ENCODE measurements at regions not wholly inside any gene's neighbourhood (a gene's known extent, or its start where the extent isn't known, plus 50 kb on each side); places are given as distances from the start of the nearest gene placed in this dataset.
A peak's percentile ranks its signal among the peaks of the same experiment; 100 is the strongest.

DNA sequence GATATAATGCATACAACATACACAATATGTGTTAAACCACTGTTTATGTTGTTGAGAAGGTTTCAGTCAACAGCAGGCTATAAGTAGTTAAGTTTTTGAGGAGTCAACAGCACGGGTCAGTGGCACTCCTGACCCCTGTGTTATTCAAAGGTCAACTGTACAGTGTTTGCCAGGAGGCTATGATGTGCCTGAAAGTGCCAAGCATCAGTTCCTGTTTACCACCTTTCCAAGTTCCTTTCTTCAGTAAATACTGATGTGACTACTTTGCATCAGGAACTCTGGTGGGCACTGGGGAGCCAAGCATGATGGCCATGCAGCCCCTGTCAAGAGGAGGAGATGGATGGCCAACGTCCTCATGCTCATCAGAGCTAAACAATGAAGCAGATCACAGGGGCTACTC, 224.4 kb upstream of the EXOC2 start:
- peaks cover 27% of the 10 kb centered on the region for H3K27me3 Mint-ChIP-seq
- peaks cover 12% of the 10 kb centered on the region for H3K9me3 Mint-ChIP-seq
- H3K4me1 Mint-ChIP-seq, result no peaks in the 10 kb centered on the region
- no peaks in the 10 kb centered on the region for H3K36me3 Mint-ChIP-seq (ENCODE audit: low read depth)
- no peak overlapping the region for H3K4me3 Mint-ChIP-seq
- ATAC-seq (replicated peaks), result no peak
- H3K27ac Mint-ChIP-seq, result no peak overlapping the region

DNA sequence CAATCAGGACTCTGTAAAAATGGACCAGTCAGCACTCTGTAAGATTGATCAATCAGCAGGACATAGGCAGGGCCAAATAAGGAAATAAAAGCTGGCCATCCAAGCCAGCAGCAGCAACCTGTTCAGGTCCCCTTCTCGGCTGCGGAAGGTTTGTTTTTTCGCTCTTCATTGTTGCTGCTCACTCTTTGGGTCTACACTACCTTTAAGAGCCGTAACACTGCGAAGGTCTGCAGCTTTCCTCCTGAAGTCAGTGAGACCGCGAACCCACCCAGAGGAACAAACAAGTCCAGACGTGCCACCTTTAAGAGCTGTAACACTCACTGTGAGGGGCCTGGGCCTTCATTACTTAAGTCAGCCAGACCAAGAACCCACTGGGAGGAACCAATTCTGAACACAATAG, 223.2 kb upstream of the EXOC2 start:
- no peak overlapping the region for H3K27ac Mint-ChIP-seq
- H3K36me3 Mint-ChIP-seq (ENCODE audit: low read depth), result no peaks in the 10 kb centered on the region
- peaks cover 30% of the 10 kb centered on the region for H3K27me3 Mint-ChIP-seq
- ATAC-seq (replicated peaks), result no peak
- peaks cover 8% of the 10 kb centered on the region for H3K9me3 Mint-ChIP-seq
- no peak overlapping the region for H3K4me3 Mint-ChIP-seq
- no peaks in the 10 kb centered on the region for H3K4me1 Mint-ChIP-seq

DNA sequence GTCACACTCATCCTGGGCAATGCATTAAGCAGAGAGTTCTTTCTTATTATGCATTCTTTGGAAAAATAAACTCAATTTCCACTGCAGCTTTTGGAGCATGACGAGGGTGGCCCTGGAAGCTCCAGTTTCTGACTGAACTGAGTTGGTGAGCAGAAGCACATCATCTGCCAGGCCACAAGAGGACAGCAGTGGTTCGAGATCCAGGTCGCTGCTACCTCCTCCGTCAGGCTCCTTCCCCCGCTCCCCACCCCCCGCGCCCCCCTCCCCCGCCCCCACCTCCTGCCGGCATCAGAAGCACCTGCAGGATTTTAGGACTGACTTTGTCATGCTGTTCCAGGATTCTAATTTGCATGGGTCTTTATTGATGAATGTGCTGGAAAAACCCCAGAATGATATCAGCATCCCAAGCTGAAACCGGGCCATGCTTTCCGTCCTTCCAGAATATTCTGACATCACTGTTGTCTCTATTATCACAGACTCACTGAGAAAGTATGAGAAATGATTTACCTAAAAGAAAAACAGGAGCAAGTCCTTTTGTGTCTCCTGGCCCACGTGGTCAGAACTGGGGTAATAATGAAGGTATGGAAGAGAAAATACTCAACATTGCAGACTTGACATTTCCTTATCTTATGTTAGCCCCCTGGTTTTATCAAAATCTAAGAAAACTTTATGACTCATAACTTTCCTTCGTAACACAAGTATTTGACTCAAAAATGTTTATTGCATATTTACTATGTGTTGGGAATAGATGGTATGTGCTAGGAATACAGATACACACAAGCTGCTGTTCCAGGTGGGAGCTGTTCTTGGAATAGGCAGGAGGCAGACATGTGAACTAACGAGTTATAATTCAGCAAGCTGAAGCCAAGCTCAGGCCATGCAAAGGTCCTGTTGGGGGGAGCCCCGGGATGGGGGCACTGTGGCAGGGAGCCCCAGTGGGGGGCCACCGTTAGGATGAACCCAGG, 220.2 kb upstream of the EXOC2 start:
- H3K9me3 Mint-ChIP-seq, result peaks cover 4% of the 10 kb centered on the region
- H3K36me3 Mint-ChIP-seq (ENCODE audit: low read depth), result no peaks in the 10 kb centered on the region
- no peak overlapping the region for H3K4me3 Mint-ChIP-seq
- H3K4me1 Mint-ChIP-seq, result no peaks in the 10 kb centered on the region
- no peak for ATAC-seq (replicated peaks)
- H3K27ac Mint-ChIP-seq, result no peak overlapping the region
- H3K27me3 Mint-ChIP-seq, result peaks cover 31% of the 10 kb centered on the region

- no peaks in the 10 kb centered on the region for H3K4me1 Mint-ChIP-seq
- ATAC-seq (replicated peaks), result no peak
- no peak overlapping the region for H3K4me3 Mint-ChIP-seq
- no peak overlapping the region for H3K27ac Mint-ChIP-seq
- H3K36me3 Mint-ChIP-seq (ENCODE audit: low read depth), result no peaks in the 10 kb centered on the region
- peaks cover 15% of the 10 kb centered on the region for H3K27me3 Mint-ChIP-seq
- H3K9me3 Mint-ChIP-seq, result no peaks in the 10 kb centered on the region
These were observed 215.0 kb upstream of the EXOC2 start for GRCh38 chr6:907928-908327.

DNA sequence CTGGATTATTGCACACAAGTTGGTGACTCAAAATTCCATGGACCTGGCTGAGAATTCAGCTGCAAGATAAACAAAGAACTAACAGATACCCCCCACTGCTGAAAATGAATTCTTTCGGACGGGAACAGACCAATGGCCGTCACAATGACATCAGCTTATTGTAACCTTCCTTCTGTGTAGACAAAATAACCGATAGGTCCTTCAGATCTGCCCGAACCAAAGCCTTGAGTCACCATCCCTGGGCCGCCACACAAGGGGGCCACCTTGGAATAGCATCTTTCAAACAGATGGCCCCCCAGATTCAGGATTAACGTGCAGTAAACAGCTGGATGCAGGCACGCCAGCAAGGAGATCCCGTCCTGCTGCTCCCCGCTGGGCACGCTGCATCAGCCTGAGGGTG, 214.0 kb upstream of the EXOC2 start:
- Mint-ChIP-seq H3K9me3 (no peaks in the 10 kb centered on the region), H3K27me3 (peaks cover 10% of the 10 kb centered on the region), H3K27ac (no peak overlapping the region), H3K4me1 (no peaks in the 10 kb centered on the region), H3K4me3 (no peak overlapping the region), H3K36me3 (ENCODE audit: low read depth) (no peaks in the 10 kb centered on the region)
- ATAC-seq (replicated peaks), result no peak

GRCh38 chr6:905556-905955, 212.6 kb upstream of the EXOC2 start:
- Mint-ChIP-seq H3K27me3 (peaks cover 15% of the 10 kb centered on the region), H3K36me3 (ENCODE audit: low read depth) (no peaks in the 10 kb centered on the region), H3K9me3 (no peaks in the 10 kb centered on the region), H3K4me1 (no peaks in the 10 kb centered on the region), H3K27ac (no peak overlapping the region), H3K4me3 (no peak overlapping the region)
- no peak for ATAC-seq (replicated peaks)

GRCh38 chr6:904994-905393, 212.1 kb upstream of the EXOC2 start:
- H3K4me3 Mint-ChIP-seq, result no peak overlapping the region

GRCh38 chr6:903761-904160, 210.8 kb upstream of the EXOC2 start:
- H3K36me3 Mint-ChIP-seq (ENCODE audit: low read depth), result no peaks in the 10 kb centered on the region
- no peak overlapping the region for H3K4me3 Mint-ChIP-seq
- H3K4me1 Mint-ChIP-seq, result no peaks in the 10 kb centered on the region
- no peak overlapping the region for H3K27ac Mint-ChIP-seq
- ATAC-seq (replicated peaks), result no peak
- H3K27me3 Mint-ChIP-seq, result peaks cover 14% of the 10 kb centered on the region
- no peaks in the 10 kb centered on the region for H3K9me3 Mint-ChIP-seq

More at GRCh38 chr6:904994-905393, 212.1 kb upstream of the EXOC2 start:
- no peaks in the 10 kb centered on the region for H3K9me3 Mint-ChIP-seq
- H3K27me3 Mint-ChIP-seq, result peaks cover 17% of the 10 kb centered on the region
- H3K27ac Mint-ChIP-seq, result no peak overlapping the region
- no peak for ATAC-seq (replicated peaks)
- no peaks in the 10 kb centered on the region for H3K4me1 Mint-ChIP-seq
- H3K36me3 Mint-ChIP-seq (ENCODE audit: low read depth), result no peaks in the 10 kb centered on the region

GRCh38 chr6:901696-902460, 208.9 kb upstream of the EXOC2 start:
- Mint-ChIP-seq H3K4me1 (no peaks in the 10 kb centered on the region), H3K36me3 (ENCODE audit: low read depth) (no peaks in the 10 kb centered on the region), H3K9me3 (no peaks in the 10 kb centered on the region), H3K27me3 (peaks cover 18% of the 10 kb centered on the region), H3K27ac (no peak overlapping the region), H3K4me3 (no peak overlapping the region)
- ATAC-seq (replicated peaks), result no peak

GRCh38 chr6:900716-901605, 208.0 kb upstream of the EXOC2 start:
- Mint-ChIP-seq H3K9me3 (no peaks in the 10 kb centered on the region), H3K36me3 (ENCODE audit: low read depth) (no peaks in the 10 kb centered on the region), H3K4me1 (no peaks in the 10 kb centered on the region), H3K27ac (no peak overlapping the region), H3K27me3 (peaks cover 21% of the 10 kb centered on the region), H3K4me3 (no peak overlapping the region)
- ATAC-seq (replicated peaks), result no peak

- peaks cover 21% of the 10 kb centered on the region for H3K27me3 Mint-ChIP-seq
- H3K9me3 Mint-ChIP-seq, result no peaks in the 10 kb centered on the region
- no peak overlapping the region for H3K4me3 Mint-ChIP-seq
- ATAC-seq (replicated peaks), result no peak
- no peak overlapping the region for H3K27ac Mint-ChIP-seq
- H3K36me3 Mint-ChIP-seq (ENCODE audit: low read depth), result no peaks in the 10 kb centered on the region
- no peaks in the 10 kb centered on the region for H3K4me1 Mint-ChIP-seq
These were observed 204.7 kb upstream of the EXOC2 start for GRCh38 chr6:897528-898207.

DNA sequence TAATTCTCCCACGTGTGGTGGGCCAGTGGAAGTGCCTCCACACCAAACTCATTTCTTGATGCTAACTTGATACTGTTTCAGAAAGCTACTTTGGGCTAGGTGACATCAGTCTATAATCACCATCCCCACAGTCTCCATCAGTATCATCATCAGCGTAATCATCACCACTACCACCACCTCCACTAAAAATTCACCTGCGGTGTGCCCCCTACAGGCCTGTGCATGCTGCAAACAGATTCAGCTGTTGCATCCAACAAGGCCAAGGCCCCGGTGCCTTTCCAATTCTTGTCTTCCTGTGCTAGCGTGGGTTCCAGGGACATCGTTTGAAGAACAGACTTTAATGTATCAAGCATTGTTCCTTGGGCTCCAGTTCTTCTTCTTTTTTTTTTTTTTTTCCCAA, 201.3 kb upstream of the EXOC2 start:
- H3K27ac Mint-ChIP-seq, result no peak overlapping the region
- H3K4me3 Mint-ChIP-seq, result no peak overlapping the region
- H3K9me3 Mint-ChIP-seq, result no peaks in the 10 kb centered on the region
- peaks cover 16% of the 10 kb centered on the region for H3K27me3 Mint-ChIP-seq
- H3K4me1 Mint-ChIP-seq, result no peaks in the 10 kb centered on the region
- no peaks in the 10 kb centered on the region for H3K36me3 Mint-ChIP-seq (ENCODE audit: low read depth)
- peak; percentile 26 for ATAC-seq (replicated peaks)

DNA sequence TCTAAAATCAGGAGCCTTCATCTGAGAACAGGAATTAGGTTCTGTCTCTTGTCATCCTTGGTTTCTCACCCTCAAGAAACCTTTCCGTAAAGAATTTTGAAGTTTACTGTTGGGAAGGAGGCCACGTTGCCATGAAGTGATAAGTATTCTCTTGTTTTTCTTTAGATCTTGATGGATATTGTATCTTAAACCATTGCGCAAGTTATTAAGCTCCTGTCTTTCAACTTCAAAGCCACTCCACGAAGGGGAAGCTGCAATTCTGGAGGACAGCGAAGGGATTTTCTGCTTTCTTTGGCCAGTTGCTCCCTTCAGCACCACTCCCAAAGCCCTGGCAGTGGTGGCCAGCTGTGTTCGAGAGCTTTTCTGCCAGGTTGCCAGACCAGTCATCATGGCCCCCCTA, 198.1 kb upstream of the EXOC2 start:
- no peaks in the 10 kb centered on the region for H3K9me3 Mint-ChIP-seq

GRCh38 chr6:890201-890600, 197.3 kb upstream of the EXOC2 start:
- Mint-ChIP-seq H3K4me3 (no peak overlapping the region), H3K27me3 (peaks cover 7% of the 10 kb centered on the region), H3K36me3 (ENCODE audit: low read depth) (no peaks in the 10 kb centered on the region), H3K27ac (no peak overlapping the region), H3K9me3 (no peaks in the 10 kb centered on the region), H3K4me1 (no peaks in the 10 kb centered on the region)
- ATAC-seq (replicated peaks), result no peak

More for the DNA sequence above, 198.1 kb upstream of the EXOC2 start:
- Mint-ChIP-seq H3K27me3 (peaks cover 7% of the 10 kb centered on the region), H3K36me3 (ENCODE audit: low read depth) (no peaks in the 10 kb centered on the region), H3K4me1 (no peaks in the 10 kb centered on the region), H3K4me3 (no peak overlapping the region), H3K27ac (no peak overlapping the region)
- ATAC-seq (replicated peaks), result no peak
